Activated CD4-positive, alpha-beta T cell treated with anti-CD3 and anti-CD28 coated beads, Interleukin-10, Interleukin-2, amounts not matched to agents 100 ng/mL and 50 ng/mL, durations not matched to agents 16 hours and 8 hours (primary cell): ENCODE measurements at regions not wholly inside any gene's neighbourhood (a gene's known extent, or its start where the extent isn't known, plus 50 kb on each side); places are given as distances from the start of the nearest gene placed in this dataset.

ENCODE experiments used
- DNase-seq: peaks from one replicate; pipeline ENCODE4 v3.0.0-alpha.2; 2020

DNA sequence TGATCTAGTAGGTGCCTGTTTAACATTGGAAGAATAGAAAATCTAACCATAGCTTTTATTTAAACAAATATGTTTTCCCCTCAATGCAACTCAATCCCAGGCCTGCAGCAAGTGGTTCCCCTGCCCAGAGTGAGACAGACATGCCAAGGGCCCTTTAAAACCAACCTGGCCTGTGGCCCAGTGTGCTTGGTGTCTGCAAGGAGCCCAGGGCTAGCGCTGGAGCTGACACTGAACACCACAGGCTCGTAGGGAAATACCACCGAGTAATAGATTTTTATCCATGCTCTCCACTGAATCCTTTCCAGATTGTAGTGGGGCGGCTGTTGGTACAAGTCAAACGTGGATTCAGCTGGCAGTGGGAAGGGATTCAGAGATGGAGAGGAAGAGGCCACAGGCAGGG, 95.6 kb upstream of the NRXN3 start:
- DNase-seq, result no peak

- no peak for DNase-seq
These were observed 95.1 kb upstream of the NRXN3 start for GRCh38 chr14:78075033-78075432.

DNA sequence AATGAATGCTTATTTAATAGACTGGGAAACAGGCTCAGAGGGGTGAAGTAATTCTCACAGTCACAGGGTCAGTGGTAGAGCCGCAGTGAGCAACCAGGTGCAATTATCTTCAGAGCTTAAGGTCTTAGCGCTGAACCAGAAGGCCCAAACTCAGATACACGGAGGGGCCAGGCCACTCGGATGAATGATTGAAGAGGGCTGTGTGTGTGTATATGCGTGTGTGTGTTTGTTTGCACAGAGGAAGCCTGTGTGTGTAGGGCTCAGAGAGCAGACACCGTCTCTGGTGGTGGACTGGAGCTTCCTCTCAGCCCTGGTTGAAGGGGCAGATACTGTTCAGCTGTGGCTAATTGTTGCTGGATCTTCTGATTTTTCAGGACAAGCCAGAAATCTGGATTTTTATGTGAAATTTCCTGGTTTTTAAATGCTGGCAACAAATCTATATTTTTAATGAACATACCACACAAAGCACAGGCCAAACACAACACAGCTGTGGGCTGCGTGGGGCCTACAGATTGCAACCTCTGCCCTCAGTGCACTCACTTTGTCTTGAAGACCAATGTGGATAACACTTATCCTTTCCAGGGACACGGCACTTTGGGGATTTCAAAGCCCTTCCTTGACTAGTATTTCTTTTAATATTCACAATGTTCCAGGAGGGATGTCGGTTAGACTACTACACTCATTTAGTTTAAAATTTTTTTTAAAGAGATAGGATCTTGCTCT, 94.5 kb upstream of the NRXN3 start:
- no peak for DNase-seq

GRCh38 chr14:78081245-78081644, 88.9 kb upstream of the NRXN3 start:
- no peak for DNase-seq

DNA sequence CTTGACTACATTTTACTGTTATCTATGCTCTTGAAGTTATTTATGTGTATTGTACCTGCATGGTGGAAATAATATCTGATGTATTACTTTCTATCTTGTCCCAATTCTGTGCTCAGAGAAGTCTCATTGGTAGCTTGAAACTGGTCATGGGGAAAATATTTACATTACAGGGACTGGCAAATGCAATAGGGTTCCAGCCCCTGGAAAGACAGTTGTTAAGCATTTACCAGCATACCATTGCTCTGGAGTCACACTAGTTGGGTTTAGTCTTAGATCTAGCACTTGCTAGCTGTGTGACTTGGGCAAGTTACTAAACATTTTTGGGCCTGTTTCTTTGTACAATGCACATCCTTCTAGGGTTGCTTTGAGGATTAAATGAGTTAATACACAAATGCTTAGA, 86.3 kb upstream of the NRXN3 start:
- no peak for DNase-seq

GRCh38 chr14:78086342-78086741, 83.8 kb upstream of the NRXN3 start:
- no peak for DNase-seq

- no peak for DNase-seq
These were observed 81.3 kb upstream of the NRXN3 start for GRCh38 chr14:78088916-78089315.

GRCh38 chr14:78090864-78091263, 79.3 kb upstream of the NRXN3 start:
- DNase-seq, result no peak

DNA sequence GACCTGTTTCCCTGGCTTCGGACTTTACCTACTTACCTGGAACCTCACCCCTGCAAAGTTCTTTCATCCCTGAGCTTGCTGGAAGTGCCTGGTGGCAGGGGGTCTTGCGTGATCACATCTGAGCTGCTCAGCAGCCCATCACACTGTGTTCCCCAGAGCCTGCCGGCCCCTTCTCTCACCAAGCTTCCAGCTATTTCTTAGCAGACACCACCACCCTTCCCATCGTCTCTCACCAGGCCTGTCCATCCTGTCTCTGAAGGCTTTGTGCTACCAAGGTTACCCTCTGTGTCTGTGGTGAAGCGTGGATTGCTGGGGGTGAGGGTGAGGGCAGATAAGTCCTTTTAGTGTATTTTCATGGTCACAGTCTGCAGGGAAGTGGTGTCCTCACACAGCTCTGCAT, 78.8 kb upstream of the NRXN3 start:
- no peak for DNase-seq

DNA sequence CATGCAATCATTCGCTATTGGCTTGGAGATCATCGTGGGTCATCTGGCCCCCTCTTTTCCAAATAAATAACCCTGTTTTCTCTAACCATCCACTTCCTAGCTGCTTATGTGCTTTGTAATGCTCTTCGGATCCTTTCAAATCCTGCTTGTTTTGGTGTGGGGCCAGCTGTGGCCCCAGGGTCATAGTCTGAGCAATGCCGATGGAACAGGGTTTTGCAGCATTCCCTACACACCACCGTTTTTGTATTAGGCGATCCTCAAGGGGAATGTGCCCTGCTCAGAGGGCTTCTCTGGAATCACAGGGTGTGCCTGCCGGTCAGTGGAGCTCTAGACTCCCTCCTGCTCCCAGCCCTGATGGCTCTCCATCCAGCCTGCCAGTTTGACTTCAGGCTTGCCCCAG, 78.1 kb upstream of the NRXN3 start:
- no peak for DNase-seq

DNA sequence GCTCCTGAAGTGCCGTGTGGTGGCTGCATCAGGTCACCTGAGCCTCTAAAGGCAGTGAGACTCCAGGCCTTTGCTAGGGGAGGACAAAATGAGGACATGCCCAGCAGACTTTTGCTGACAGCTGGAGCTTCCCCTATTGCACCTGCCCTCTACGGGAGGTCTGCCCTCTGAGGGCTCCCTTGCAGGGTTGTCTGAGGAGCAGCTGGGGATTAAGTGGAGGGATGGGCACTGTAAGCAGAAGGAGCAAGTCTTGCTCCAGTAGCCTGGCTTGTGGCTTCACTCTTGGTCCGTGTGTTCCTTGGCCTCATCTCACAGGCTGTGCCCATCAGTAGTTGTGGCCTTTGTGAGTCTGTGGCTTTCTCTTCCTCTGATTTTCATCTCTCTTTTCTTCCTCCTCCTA, 66.9 kb upstream of the NRXN3 start:
- DNase-seq, result no peak

DNA sequence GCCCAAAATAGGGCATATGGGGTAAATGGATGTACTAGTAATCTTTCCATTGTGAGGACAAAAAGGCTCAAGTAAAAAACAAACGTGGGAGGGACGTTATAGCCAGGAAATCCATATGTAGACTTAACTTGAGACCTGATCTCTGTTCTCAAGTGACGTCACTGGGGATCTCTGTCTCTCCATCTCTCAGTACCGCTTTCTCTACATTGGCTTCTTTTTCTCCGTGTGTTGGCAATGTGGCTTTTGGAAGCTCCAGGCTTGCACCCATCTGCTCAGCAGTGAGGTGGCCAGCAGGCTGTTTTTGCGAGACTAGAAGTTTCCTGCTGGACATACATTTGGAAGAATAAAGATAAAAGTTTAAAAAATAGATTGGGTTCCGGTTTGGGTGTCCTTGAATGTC, 66.0 kb upstream of the NRXN3 start:
- DNase-seq, result no peak

DNA sequence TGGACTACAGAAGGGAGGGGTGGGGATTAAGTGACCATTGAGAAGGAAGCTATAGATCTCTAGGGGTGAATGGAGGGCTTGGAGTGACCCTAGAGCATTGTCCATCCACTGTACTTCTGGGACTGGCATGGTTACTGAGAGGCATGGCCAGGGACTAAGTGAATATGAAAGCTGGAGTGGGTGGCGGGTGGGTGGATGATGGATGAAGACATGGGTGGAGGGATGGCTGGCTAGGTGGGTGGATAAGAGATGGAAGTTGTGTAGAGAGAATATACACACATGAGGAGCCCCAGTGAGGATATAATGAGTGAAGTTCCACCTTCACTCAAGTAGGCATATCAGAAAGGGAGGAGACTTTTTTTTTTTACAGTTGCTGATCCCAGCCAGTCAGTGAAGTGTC, 65.5 kb upstream of the NRXN3 start:
- no peak for DNase-seq

DNA sequence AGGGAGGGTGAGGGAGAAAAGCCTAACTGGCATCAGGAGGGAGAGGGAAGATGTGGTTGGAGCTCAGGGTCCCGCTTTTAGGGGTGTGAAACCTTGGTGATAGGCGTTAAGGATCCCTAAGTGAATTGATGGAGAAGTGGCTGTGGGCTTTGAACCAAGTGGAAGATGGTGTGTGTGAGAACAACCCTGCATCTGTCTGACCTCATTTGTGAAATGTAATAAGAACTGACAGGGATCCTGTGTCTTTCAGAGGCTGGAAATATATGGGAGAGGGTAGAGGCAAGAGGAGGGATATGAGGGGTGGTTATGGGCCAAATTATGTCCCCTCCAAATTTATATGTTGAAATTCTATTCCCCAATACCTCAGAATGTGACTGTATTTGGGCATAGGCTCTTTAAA, 63.8 kb upstream of the NRXN3 start:
- no peak for DNase-seq

GRCh38 chr14:78107166-78107565, 63.0 kb upstream of the NRXN3 start:
- no peak for DNase-seq

GRCh38 chr14:78119440-78119839, 50.7 kb upstream of the NRXN3 start:
- no peak for DNase-seq
